H1 (cell line): ENCODE measurements at regions not wholly inside any gene's neighbourhood (a gene's known extent, or its start where the extent isn't known, plus 50 kb on each side); places are given as distances from the start of the nearest gene placed in this dataset.

ENCODE experiments used
- ASH2L ChIP-seq: fragments of 200-600, 300-600 bp; sonication (generic); IDR thresholded peaks from one replicate; pipeline ENCODE4 v1.7.1; 2017; ENCODE audit warnings: low read length
- GABPA ChIP-seq: IDR thresholded peaks from 2 replicates; pipeline ENCODE4 v1.6.1; 2011; ENCODE audit warnings: mild to moderate bottlenecking, low read length, moderate library complexity, borderline replicate concordance; ENCODE audit not compliant: insufficient read depth
- HDAC2 ChIP-seq, 2 experiments: fragments of 300-600 bp in 1 of 2; sonication (generic) in 1 of 2; IDR thresholded peaks; 2 replicates each; pipeline ENCODE4 v1.6.1; 2011 to 2012; ENCODE audit warnings: low read depth in 2 of 2, low read length in 2 of 2, mild to moderate bottlenecking in 2 of 2, moderate library complexity in 2 of 2, borderline replicate concordance in 1 of 2, inconsistent platforms in 1 of 2
- NANOG ChIP-seq: IDR thresholded peaks from 2 replicates; pipeline ENCODE4 v1.6.1; 2011; ENCODE audit warnings: low read length, low read depth, mild to moderate bottlenecking, inconsistent platforms; ENCODE audit not compliant: insufficient read depth, poor library complexity, severe bottlenecking
- RXRA ChIP-seq: IDR thresholded peaks from 2 replicates; pipeline ENCODE4 v1.6.1; 2011; ENCODE audit warnings: low read depth, mild to moderate bottlenecking, low read length, moderate library complexity; ENCODE audit not compliant: insufficient read depth
- SP2 ChIP-seq: IDR thresholded peaks from 2 replicates; pipeline ENCODE4 v1.6.1; 2012; ENCODE audit warnings: mild to moderate bottlenecking, low read length, inconsistent platforms
- TCF12 ChIP-seq: IDR thresholded peaks from 2 replicates; pipeline ENCODE4 v1.6.1; 2011; ENCODE audit warnings: low read depth, mild to moderate bottlenecking, low read length

DNA sequence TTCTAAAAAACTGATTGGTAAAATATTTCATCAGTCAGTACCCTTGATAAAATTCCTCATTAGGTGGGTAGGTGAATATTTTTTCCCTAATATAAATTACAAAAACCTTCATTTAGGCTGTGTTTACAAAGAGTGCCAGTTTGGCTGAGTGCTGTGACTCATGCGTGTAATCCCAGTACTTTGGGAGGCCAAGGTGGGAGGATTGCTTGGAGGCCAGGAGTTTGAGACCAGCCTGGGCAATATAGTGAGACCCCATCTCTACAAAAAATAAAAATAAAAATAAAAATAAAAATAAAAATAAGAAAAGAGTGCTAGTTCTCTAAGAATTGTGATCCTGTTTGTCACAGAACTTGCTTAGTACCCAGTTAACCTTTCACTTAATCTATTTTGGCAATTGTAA, 398.4 kb upstream of the RGS6 start (continued):
- TF ChIP-seq SP2, result no peak
- no peak for TF ChIP-seq ASH2L
- no peak for TF ChIP-seq RXRA
- TF ChIP-seq NANOG, result no peak
- no peak for TF ChIP-seq TCF12
- no peak for TF ChIP-seq GABPA
- TF ChIP-seq HDAC2 (IDR thresholded peaks at IDR 0.05; ENCODE audit: borderline replicate concordance in 1 of 2, low read depth in 2 of 2, low read length in 2 of 2), result no peak
